ENCODE measurements at regions not wholly inside any gene's neighbourhood (a gene's known extent, or its start where the extent isn't known, plus 50 kb on each side); places are given as distances from the start of the nearest gene placed in this dataset.

- intact Hi-C loops (cut with micrococcal nuclease; ENCODE audit: unreplicated experiment): loop anchor here (5.0 to 10.0 kb wide), 3 partner anchors 140 to 738 kb away; no protein-coding TSS in a partner anchor
- POLR2A ChIA-PET (ENCODE audit: unreplicated experiment): no interaction called here
- H3K9me2 ChIP-seq (ENCODE audit: insufficient read depth): no peaks in the 10 kb centered on the region
- no peaks in the 10 kb centered on the region for H3K27me3 ChIP-seq (ENCODE audit: insufficient read depth, low read depth)
- BruUV-seq (replicated peaks): no TSS peak
- no peaks in the 10 kb centered on the region for H4K20me1 ChIP-seq (ENCODE audit: insufficient read depth)
- H3K4me1 ChIP-seq (replicated peaks; ENCODE audit: insufficient read depth): peaks cover 16% of the 10 kb centered on the region
- no peak for TF ChIP-seq EZH2 (IDR thresholded peaks at IDR 0.05; ENCODE audit: low read depth)
- TF ChIP-seq CTCF (conservative IDR thresholded peaks at IDR 0.05): no peak
- DNase-seq: no peak
- no peak overlapping the region for H3K27ac ChIP-seq
- CTCF ChIA-PET: interaction anchor here (0.6 kb wide), 1 partner anchor 197 kb away, joined by 3 read pairs; no protein-coding TSS in a partner anchor
- H3K4me3 ChIP-seq: no peak overlapping the region
- H3K9me3 ChIP-seq (ENCODE audit: insufficient read depth, low read depth): 0 out of 2 replicates have a peak, but pooled peaks cover 6% of the 10 kb centered on the region
- H3K36me3 ChIP-seq (ENCODE audit: low read depth): no peaks in the 10 kb centered on the region
- no peaks in the 10 kb centered on the region for H3K79me2 ChIP-seq (ENCODE audit: low read depth)
- no peak overlapping the region for H3K4me2 ChIP-seq
- H2AFZ ChIP-seq: no peak overlapping the region
- H3F3A ChIP-seq (ENCODE audit: insufficient read depth, low read depth): no peaks in the 10 kb centered on the region
Measured at GRCh38 chr2:217512728-217513127, 490.1 kb downstream of the TNS1 start.

DNA sequence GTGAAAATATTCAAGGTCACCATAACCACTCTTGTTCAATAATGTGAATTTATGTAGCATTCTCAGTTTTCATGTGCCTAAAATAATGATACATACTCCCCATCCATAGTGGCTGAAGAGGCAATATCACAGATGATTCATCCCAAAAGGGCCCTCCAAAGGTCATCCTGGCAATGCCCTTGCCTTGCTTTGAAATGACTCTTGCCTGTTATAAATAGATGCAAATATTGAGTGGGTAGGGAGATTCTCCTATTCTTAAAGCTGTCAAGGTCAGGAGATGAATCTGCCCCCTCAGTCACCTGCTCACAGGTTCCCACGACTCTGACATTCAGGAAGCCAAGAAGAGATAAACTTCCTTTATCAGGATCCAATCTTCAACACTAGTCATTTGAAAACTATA lies 490.5 kb downstream of the TNS1 start:
- Histone ChIP-seq H3K4me3 (no peak overlapping the region), H3K79me2 (ENCODE audit: low read depth) (no peaks in the 10 kb centered on the region), H2AFZ (no peak overlapping the region), H3K9me2 (ENCODE audit: insufficient read depth) (no peaks in the 10 kb centered on the region), H3K36me3 (ENCODE audit: low read depth) (no peaks in the 10 kb centered on the region), H4K20me1 (ENCODE audit: insufficient read depth) (no peaks in the 10 kb centered on the region), H3K4me1 (replicated peaks; ENCODE audit: insufficient read depth) (peaks cover 16% of the 10 kb centered on the region), H3K4me2 (no peak overlapping the region), H3K27ac (no peak overlapping the region), H3F3A (ENCODE audit: insufficient read depth, low read depth) (no peaks in the 10 kb centered on the region), H3K27me3 (ENCODE audit: insufficient read depth, low read depth) (no peaks in the 10 kb centered on the region), H3K9me3 (ENCODE audit: insufficient read depth, low read depth) (0 out of 2 replicates have a peak, but pooled peaks cover 6% of the 10 kb centered on the region)
- ChIA-PET CTCF (interaction anchor here (0.6 kb wide), 1 partner anchor 197 kb away, joined by 3 read pairs; no protein-coding TSS in a partner anchor), POLR2A (ENCODE audit: unreplicated experiment) (no interaction called here)
- no peak for TF ChIP-seq EZH2 (IDR thresholded peaks at IDR 0.05; ENCODE audit: low read depth)
- TF ChIP-seq CTCF (conservative IDR thresholded peaks at IDR 0.05): no peak
- DNase-seq: no peak
- BruUV-seq (replicated peaks): no TSS peak
- intact Hi-C loops (cut with micrococcal nuclease; ENCODE audit: unreplicated experiment): loop anchor here (5.0 to 10.0 kb wide), 3 partner anchors 140 to 737 kb away; no protein-coding TSS in a partner anchor

GRCh38 chr2:217511850-217512249 lies 490.9 kb downstream of the TNS1 start:
- ChIA-PET CTCF (interaction anchor here (0.6 to 1.7 kb wide), 2 partner anchors 201 to 348 kb away, joined by 3 to 12 read pairs; no protein-coding TSS in a partner anchor), POLR2A (ENCODE audit: unreplicated experiment) (interaction anchor here (0.7 kb wide), 1 partner anchor 183 kb away, joined by 4 read pairs; no protein-coding TSS in a partner anchor)
- Histone ChIP-seq H3K27me3 (ENCODE audit: insufficient read depth, low read depth) (no peaks in the 10 kb centered on the region), H3K9me3 (ENCODE audit: insufficient read depth, low read depth) (0 out of 2 replicates have a peak, but pooled peaks cover 6% of the 10 kb centered on the region), H3K36me3 (ENCODE audit: low read depth) (no peaks in the 10 kb centered on the region), H3F3A (ENCODE audit: insufficient read depth, low read depth) (no peaks in the 10 kb centered on the region), H3K79me2 (ENCODE audit: low read depth) (no peaks in the 10 kb centered on the region), H3K4me2 (no peak overlapping the region), H3K27ac (no peak overlapping the region), H3K9me2 (ENCODE audit: insufficient read depth) (no peaks in the 10 kb centered on the region), H3K4me3 (no peak overlapping the region), H3K4me1 (replicated peaks; ENCODE audit: insufficient read depth) (peaks cover 16% of the 10 kb centered on the region), H4K20me1 (ENCODE audit: insufficient read depth) (no peaks in the 10 kb centered on the region), H2AFZ (no peak overlapping the region)
- TF ChIP-seq CTCF (conservative IDR thresholded peaks at IDR 0.05): no peak
- no peak for TF ChIP-seq EZH2 (IDR thresholded peaks at IDR 0.05; ENCODE audit: low read depth)
- intact Hi-C loops (cut with micrococcal nuclease; ENCODE audit: unreplicated experiment): loop anchor here (1.0 to 10.0 kb wide), 8 partner anchors 140 to 995 kb away; no protein-coding TSS in a partner anchor
- DNase-seq: no peak
- no TSS peak for BruUV-seq (replicated peaks)

Data from PC-9 (cell line).